Panc1 (cell line): ENCODE measurements at regions not wholly inside any gene's neighbourhood (a gene's known extent, or its start where the extent isn't known, plus 50 kb on each side); places are given as distances from the start of the nearest gene placed in this dataset.

Source experiments
- ATAC-seq: fragments of 200-7000 bp; cut with Tn5 transposase; 2 replicates; pipeline ENCODE4 v1.9.1; 2020; ENCODE audit warnings: mild to moderate bottlenecking, moderate library complexity
- BruUV-seq: library from RNA; stranded (reverse); fragments of 400-500 nt; replicated peaks from 2 replicates; lab custom pipeline; 2021; lab: Mats Ljungman, UMichigan
- CTCF ChIA-PET: fragments of 300-600 bp; sonication (Branson Sonifier 250); formaldehyde crosslinking; loops from one replicate; lab custom pipeline; 2022; ENCODE audit warnings: antibody characterized with exemption; lab: Charles Lee
- POLR2A ChIA-PET: fragments of 300-600 bp; sonication (Branson Sonifier 250); formaldehyde crosslinking; loops from one replicate; lab custom pipeline; 2022; ENCODE audit warnings: antibody characterized with exemption; lab: Charles Lee
- DNase-seq: peaks from one replicate; pipeline ENCODE4 v3.0.0-alpha.2; 2010; ENCODE audit warnings: low read depth, low spot score
- H3K27ac ChIP-seq: 2 replicates; pipeline ENCODE4 v1.5.1; 2011; ENCODE audit warnings: mild to moderate bottlenecking, low read length, inconsistent platforms
- H3K27me3 ChIP-seq: fragments of 200-500 bp; sonication (Bioruptor generic); 2 replicates; pipeline ENCODE4 v1.6.0; 2014; ENCODE audit warnings: low read length, inconsistent platforms; ENCODE audit not compliant: control insufficient read depth, insufficient read depth
- H3K36me3 ChIP-seq: fragments of 200-500 bp; sonication (Bioruptor generic); 2 replicates; pipeline ENCODE4 v1.5.1; 2014; ENCODE audit warnings: inconsistent platforms, mild to moderate bottlenecking, low read length, moderate library complexity; ENCODE audit not compliant: control insufficient read depth, insufficient read depth
- H3K4me1 ChIP-seq: 2 replicates; pipeline ENCODE4 v1.5.1; 2011; ENCODE audit warnings: inconsistent platforms, mild to moderate bottlenecking, low read length, moderate library complexity; ENCODE audit not compliant: control insufficient read depth, insufficient read depth
- H3K4me3 ChIP-seq, 2 experiments: 2 replicates each; pipeline ENCODE4 v1.5.1; 2011 to 2012; ENCODE audit warnings: low read depth in 2 of 2, low read length in 2 of 2, mild to moderate bottlenecking in 2 of 2, inconsistent platforms in 1 of 2, moderate library complexity in 1 of 2
- H3K9me3 ChIP-seq: fragments of 200-500 bp; sonication (Bioruptor generic); 2 replicates; pipeline ENCODE4 v1.5.1; 2014; ENCODE audit warnings: low read depth, mild to moderate bottlenecking, inconsistent platforms, low read length, moderate library complexity; ENCODE audit not compliant: control insufficient read depth, insufficient read depth
- POLR2AphosphoS5 ChIP-seq: IDR thresholded peaks from 2 replicates; pipeline ENCODE4 v1.6.1; 2012; ENCODE audit warnings: mild to moderate bottlenecking, low read depth, low read length, moderate library complexity
- SIN3A ChIP-seq: IDR thresholded peaks from 2 replicates; pipeline ENCODE4 v1.6.1; 2012; ENCODE audit warnings: low read depth, mild to moderate bottlenecking, low read length, moderate library complexity, borderline replicate concordance; ENCODE audit not compliant: insufficient read depth
- TCF7L2 ChIP-seq: IDR thresholded peaks from 2 replicates; pipeline ENCODE4 v1.6.1; 2011; ENCODE audit warnings: mild to moderate bottlenecking, low read depth, low read length, inconsistent platforms
- in situ Hi-C: cut with HindIII; loops from 2 replicates; pipeline ENCODE4 v1.10.0; 2016; ENCODE audit warnings: low sequenced_read_pairs, low pct_unique_long_range_greater_than_20kb
- intact Hi-C: fragments of 100-400 bp; cut with micrococcal nuclease; formaldehyde crosslinking; loops from one replicate; pipeline ENCODE4 v1.10.0; 2022; ENCODE audit not compliant: unreplicated experiment
- TF ChIP-seq, protein P1 (sequence below): fragments of 450-650 bp; IDR thresholded peaks from 2 replicates; pipeline ENCODE4 v1.5.1; 2017; ENCODE audit warnings: mild to moderate bottlenecking
- TF ChIP-seq, protein P2 (sequence below), 2 experiments: IDR thresholded peaks; 2 replicates each; pipeline ENCODE4 v1.6.1; 2011 to 2012; ENCODE audit warnings: low read depth in 2 of 2, control low read depth in 1 of 2, low read length in 1 of 2, mild to moderate bottlenecking in 1 of 2, moderate library complexity in 1 of 2; ENCODE audit not compliant: insufficient read depth in 1 of 2

DNA sequence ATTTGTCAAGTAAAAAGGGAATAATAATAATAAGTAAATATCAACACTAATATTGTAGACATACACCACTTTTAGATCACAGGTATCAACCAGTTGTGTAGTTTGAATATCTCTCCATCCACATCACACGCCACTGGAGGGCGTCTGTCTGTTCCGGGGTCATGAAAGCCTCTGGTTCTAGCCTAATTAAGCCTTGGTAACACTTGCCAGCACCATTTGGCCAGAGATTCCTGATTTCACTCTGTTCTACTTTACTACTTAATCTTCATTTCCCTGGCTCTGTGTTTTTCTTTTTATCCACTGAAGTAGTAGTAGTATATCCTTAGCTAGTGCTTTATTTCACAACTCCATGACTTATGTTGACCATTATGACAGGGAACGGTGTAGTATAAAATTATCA, 285.6 kb upstream of the POM121L12 start:
- CTCF ChIA-PET, result no interaction called here
- intact Hi-C loops (no loop called here), in situ Hi-C loops (no loop called here)
- no TSS peak for BruUV-seq
- TF ChIP-seq POLR2AphosphoS5, result no peak
- TF ChIP-seq, protein P1, sequence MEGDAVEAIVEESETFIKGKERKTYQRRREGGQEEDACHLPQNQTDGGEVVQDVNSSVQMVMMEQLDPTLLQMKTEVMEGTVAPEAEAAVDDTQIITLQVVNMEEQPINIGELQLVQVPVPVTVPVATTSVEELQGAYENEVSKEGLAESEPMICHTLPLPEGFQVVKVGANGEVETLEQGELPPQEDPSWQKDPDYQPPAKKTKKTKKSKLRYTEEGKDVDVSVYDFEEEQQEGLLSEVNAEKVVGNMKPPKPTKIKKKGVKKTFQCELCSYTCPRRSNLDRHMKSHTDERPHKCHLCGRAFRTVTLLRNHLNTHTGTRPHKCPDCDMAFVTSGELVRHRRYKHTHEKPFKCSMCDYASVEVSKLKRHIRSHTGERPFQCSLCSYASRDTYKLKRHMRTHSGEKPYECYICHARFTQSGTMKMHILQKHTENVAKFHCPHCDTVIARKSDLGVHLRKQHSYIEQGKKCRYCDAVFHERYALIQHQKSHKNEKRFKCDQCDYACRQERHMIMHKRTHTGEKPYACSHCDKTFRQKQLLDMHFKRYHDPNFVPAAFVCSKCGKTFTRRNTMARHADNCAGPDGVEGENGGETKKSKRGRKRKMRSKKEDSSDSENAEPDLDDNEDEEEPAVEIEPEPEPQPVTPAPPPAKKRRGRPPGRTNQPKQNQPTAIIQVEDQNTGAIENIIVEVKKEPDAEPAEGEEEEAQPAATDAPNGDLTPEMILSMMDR, result peak; percentile 17; the same call in 1 of the 2 replicates
- Histone ChIP-seq H3K27ac (no peak overlapping the region), H3K36me3 (no peaks in the 10 kb centered on the region), H3K4me1 (no peaks in the 10 kb centered on the region), H3K9me3 (no peaks in the 10 kb centered on the region), H3K4me3 (no peak overlapping the region), H3K27me3 (no peaks in the 10 kb centered on the region)
- no peak for ATAC-seq
- POLR2A ChIA-PET, result no interaction called here
- DNase-seq, result no peak

DNA sequence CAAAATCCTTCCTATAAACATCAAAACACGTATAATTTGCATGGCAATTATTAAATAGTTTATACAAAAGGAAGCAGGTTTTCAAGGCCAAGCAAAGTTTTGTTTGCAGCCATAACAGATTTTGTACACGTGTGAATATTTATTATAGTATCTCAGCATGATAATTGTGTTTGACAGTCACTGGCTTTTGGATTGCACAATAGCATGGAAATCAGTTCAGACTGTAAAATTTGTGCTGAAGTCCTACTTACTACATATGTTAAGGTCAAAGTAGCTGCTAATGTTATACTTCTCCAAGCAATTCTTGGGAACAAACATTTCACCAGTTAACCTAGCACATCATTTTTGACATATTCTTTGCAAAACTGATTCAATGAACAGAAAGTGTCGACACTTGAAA, 287.6 kb upstream of the POM121L12 start:
- no peak for DNase-seq
- no peak overlapping the region for H3K4me3 ChIP-seq
- H3K9me3 ChIP-seq, result no peaks in the 10 kb centered on the region
- no peak for ATAC-seq
- POLR2A ChIA-PET, result no interaction called here
- no peak overlapping the region for H3K27ac ChIP-seq
- no peaks in the 10 kb centered on the region for H3K36me3 ChIP-seq
- in situ Hi-C loops, result no loop called here
- BruUV-seq, result no TSS peak
- H3K27me3 ChIP-seq, result no peaks in the 10 kb centered on the region
- CTCF ChIA-PET, result no interaction called here
- H3K4me1 ChIP-seq, result no peaks in the 10 kb centered on the region
- intact Hi-C loops, result no loop called here
- no peak for TF ChIP-seq SIN3A
- TF ChIP-seq, protein P2, sequence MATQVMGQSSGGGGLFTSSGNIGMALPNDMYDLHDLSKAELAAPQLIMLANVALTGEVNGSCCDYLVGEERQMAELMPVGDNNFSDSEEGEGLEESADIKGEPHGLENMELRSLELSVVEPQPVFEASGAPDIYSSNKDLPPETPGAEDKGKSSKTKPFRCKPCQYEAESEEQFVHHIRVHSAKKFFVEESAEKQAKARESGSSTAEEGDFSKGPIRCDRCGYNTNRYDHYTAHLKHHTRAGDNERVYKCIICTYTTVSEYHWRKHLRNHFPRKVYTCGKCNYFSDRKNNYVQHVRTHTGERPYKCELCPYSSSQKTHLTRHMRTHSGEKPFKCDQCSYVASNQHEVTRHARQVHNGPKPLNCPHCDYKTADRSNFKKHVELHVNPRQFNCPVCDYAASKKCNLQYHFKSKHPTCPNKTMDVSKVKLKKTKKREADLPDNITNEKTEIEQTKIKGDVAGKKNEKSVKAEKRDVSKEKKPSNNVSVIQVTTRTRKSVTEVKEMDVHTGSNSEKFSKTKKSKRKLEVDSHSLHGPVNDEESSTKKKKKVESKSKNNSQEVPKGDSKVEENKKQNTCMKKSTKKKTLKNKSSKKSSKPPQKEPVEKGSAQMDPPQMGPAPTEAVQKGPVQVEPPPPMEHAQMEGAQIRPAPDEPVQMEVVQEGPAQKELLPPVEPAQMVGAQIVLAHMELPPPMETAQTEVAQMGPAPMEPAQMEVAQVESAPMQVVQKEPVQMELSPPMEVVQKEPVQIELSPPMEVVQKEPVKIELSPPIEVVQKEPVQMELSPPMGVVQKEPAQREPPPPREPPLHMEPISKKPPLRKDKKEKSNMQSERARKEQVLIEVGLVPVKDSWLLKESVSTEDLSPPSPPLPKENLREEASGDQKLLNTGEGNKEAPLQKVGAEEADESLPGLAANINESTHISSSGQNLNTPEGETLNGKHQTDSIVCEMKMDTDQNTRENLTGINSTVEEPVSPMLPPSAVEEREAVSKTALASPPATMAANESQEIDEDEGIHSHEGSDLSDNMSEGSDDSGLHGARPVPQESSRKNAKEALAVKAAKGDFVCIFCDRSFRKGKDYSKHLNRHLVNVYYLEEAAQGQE (IDR thresholded peaks at IDR 0.05; ENCODE audit: insufficient read depth in 1 of 2, low read depth in 2 of 2, low read length in 1 of 2), result no peak
- no peak for TF ChIP-seq TCF7L2

DNA sequence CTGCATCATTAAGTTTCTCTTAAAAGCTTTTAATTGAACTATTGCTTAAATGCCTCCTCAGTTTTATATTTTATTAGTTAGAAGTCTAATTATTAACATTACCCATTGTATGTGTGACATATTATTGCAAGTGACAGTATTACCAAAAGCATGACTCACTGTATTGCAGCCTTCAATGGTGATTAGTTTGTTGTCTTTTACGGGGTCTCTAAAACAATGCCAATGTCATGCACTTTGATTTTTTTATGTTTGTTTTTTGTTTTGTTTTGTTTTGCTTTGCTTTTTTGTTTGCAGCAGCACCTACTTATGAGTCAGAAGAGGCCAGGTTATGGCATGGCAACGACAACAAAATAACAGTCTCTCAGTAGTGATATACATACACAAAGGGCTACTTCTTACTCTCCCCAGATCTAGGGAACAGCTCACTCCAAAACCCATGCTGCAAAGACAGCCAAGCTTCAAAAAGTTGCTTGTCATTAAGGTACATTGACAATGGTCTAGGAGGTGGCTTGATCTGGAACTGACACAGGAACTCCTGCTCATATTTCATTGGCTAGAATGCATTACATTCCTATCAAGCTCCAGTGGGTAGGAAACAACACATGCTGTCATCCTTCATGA, 293.7 kb upstream of the POM121L12 start:
- in situ Hi-C loops (no loop called here), intact Hi-C loops (no loop called here)
- no peaks in the 10 kb centered on the region for H3K27me3 ChIP-seq
- ATAC-seq (no peak), DNase-seq (no peak)
- no peak overlapping the region for H3K27ac ChIP-seq
- CTCF ChIA-PET, result no interaction called here
- TF ChIP-seq, protein P2 (IDR thresholded peaks at IDR 0.05; ENCODE audit: insufficient read depth in 1 of 2, low read depth in 2 of 2, low read length in 1 of 2), result no peak
- TF ChIP-seq, protein P1, result no peak
- TF ChIP-seq SIN3A, result no peak
- TF ChIP-seq TCF7L2, result no peak
- TF ChIP-seq POLR2AphosphoS5, result no peak
- POLR2A ChIA-PET, result no interaction called here
- no peaks in the 10 kb centered on the region for H3K4me1 ChIP-seq
- H3K9me3 ChIP-seq, result no peaks in the 10 kb centered on the region
- no TSS peak for BruUV-seq
- H3K36me3 ChIP-seq, result no peaks in the 10 kb centered on the region
- H3K4me3 ChIP-seq, result no peak overlapping the region
